ENCODE measurements at regions not wholly inside any gene's neighbourhood (a gene's known extent, or its start where the extent isn't known, plus 50 kb on each side); places are given as distances from the start of the nearest gene placed in this dataset.

DNA sequence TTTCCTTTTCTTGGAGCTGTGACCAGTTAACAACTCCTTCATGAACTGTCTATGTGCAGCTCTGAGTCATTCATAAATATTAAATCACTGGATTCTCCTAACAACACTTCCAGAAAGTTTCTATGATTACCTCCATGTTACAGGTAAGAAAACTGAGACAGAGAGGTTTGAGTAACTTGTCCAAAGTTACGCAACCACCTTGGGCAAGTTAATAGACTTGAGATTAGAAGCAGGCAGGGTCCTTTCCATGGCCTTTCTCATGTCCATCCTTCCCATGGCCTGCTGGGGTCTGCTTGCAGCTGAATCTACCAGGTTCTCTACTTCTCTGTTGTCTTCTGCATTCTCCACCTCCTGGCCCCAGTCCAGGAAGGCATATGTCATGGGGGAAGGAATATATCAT lies 648.8 kb upstream of the MKI67 start:
- Histone ChIP-seq H3K4me1 (ENCODE audit: control insufficient read depth in 1 of 2, insufficient read depth in 2 of 2, low read length in 2 of 2) (no peaks in the 10 kb centered on the region), H3K36me3 (ENCODE audit: control insufficient read depth in 1 of 2, insufficient read depth in 2 of 2, low read length in 2 of 2) (no peaks in the 10 kb centered on the region), H4K20me1 (ENCODE audit: insufficient read depth) (no peaks in the 10 kb centered on the region), H3K4me2 (ENCODE audit: low read length) (no peak overlapping the region), H3K27ac (ENCODE audit: low read depth, low read length) (no peak overlapping the region), H3K9ac (ENCODE audit: low read length) (no peak overlapping the region), H2AFZ (ENCODE audit: low read depth, low read length, poor library complexity, severe bottlenecking) (no peak overlapping the region), H3K27me3 (ENCODE audit: insufficient read depth, low read length) (peaks cover 18% of the 10 kb centered on the region; the same call in 1 of the 2 replicates), H3K79me2 (ENCODE audit: insufficient read depth, low read length) (no peaks in the 10 kb centered on the region), H3K9me2 (ENCODE audit: insufficient read depth) (no peaks in the 10 kb centered on the region), H3K4me3 (replicated peaks in 1 of 2; ENCODE audit: low read depth in 1 of 2, low read length in 2 of 2) (no peak overlapping the region), H3K9me3 (ENCODE audit: control insufficient read depth in 1 of 2, insufficient read depth in 1 of 2, low read depth in 1 of 2, low read length in 2 of 2) (no peaks in the 10 kb centered on the region)
- ChIA-PET RAD21 (ENCODE audit: low non-redundant PET in 1 of 2, low total read pairs in 2 of 2, uncharacterized antibody in 2 of 2, unreplicated experiment in 2 of 2) (no interaction called here), CTCF (no interaction called here), POLR2A (no interaction called here)
- no peak for TF ChIP-seq CEBPB (IDR thresholded peaks at IDR 0.05; ENCODE audit: low read depth)
- TF ChIP-seq RAD21 (IDR thresholded peaks at IDR 0.05; ENCODE audit: low read depth) = no peak
- TF ChIP-seq, protein P1, sequence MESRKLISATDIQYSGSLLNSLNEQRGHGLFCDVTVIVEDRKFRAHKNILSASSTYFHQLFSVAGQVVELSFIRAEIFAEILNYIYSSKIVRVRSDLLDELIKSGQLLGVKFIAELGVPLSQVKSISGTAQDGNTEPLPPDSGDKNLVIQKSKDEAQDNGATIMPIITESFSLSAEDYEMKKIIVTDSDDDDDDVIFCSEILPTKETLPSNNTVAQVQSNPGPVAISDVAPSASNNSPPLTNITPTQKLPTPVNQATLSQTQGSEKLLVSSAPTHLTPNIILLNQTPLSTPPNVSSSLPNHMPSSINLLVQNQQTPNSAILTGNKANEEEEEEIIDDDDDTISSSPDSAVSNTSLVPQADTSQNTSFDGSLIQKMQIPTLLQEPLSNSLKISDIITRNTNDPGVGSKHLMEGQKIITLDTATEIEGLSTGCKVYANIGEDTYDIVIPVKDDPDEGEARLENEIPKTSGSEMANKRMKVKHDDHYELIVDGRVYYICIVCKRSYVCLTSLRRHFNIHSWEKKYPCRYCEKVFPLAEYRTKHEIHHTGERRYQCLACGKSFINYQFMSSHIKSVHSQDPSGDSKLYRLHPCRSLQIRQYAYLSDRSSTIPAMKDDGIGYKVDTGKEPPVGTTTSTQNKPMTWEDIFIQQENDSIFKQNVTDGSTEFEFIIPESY (IDR thresholded peaks at IDR 0.05; ENCODE audit: extremely low read depth, insufficient replicate concordance, low read length) = no peak
- no peak for TF ChIP-seq SRF (IDR thresholded peaks at IDR 0.05; ENCODE audit: low read depth)
- TF ChIP-seq, protein P2, sequence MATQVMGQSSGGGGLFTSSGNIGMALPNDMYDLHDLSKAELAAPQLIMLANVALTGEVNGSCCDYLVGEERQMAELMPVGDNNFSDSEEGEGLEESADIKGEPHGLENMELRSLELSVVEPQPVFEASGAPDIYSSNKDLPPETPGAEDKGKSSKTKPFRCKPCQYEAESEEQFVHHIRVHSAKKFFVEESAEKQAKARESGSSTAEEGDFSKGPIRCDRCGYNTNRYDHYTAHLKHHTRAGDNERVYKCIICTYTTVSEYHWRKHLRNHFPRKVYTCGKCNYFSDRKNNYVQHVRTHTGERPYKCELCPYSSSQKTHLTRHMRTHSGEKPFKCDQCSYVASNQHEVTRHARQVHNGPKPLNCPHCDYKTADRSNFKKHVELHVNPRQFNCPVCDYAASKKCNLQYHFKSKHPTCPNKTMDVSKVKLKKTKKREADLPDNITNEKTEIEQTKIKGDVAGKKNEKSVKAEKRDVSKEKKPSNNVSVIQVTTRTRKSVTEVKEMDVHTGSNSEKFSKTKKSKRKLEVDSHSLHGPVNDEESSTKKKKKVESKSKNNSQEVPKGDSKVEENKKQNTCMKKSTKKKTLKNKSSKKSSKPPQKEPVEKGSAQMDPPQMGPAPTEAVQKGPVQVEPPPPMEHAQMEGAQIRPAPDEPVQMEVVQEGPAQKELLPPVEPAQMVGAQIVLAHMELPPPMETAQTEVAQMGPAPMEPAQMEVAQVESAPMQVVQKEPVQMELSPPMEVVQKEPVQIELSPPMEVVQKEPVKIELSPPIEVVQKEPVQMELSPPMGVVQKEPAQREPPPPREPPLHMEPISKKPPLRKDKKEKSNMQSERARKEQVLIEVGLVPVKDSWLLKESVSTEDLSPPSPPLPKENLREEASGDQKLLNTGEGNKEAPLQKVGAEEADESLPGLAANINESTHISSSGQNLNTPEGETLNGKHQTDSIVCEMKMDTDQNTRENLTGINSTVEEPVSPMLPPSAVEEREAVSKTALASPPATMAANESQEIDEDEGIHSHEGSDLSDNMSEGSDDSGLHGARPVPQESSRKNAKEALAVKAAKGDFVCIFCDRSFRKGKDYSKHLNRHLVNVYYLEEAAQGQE (IDR thresholded peaks at IDR 0.05; ENCODE audit: low read depth) = no peak
- TF ChIP-seq ZNF274 (IDR thresholded peaks at IDR 0.05; ENCODE audit: low read depth, low read length) = no peak
- ATAC-seq (no peak), DNase-seq (ENCODE audit: low read depth, low spot score) (no peak)
- no TSS peak for BruUV-seq (replicated peaks)
- intact Hi-C loops (cut with micrococcal nuclease) = no loop called here
